Lower leg skin (tissue), 3 donors: ENCODE measurements at regions not wholly inside any gene's neighbourhood (a gene's known extent, or its start where the extent isn't known, plus 50 kb on each side); places are given as distances from the start of the nearest gene placed in this dataset.

Experiments used
- POLR2A ChIP-seq, 2 donors: fragments of 450-650 bp; IDR thresholded peaks; one replicate each; pipeline ENCODE4 v1.6.1; 2016 to 2017; ENCODE audit warnings: antibody characterized with exemption in 2 of 2, mild to moderate bottlenecking in 1 of 2, moderate library complexity in 1 of 2
- TF ChIP-seq, protein P1 (sequence below), 3 donors: fragments of 450-650 bp; IDR thresholded peaks; one replicate each; pipeline ENCODE4 v1.5.1; 2016; ENCODE audit warnings: antibody characterized with exemption in 3 of 3, mild to moderate bottlenecking in 3 of 3, moderate library complexity in 2 of 3

DNA sequence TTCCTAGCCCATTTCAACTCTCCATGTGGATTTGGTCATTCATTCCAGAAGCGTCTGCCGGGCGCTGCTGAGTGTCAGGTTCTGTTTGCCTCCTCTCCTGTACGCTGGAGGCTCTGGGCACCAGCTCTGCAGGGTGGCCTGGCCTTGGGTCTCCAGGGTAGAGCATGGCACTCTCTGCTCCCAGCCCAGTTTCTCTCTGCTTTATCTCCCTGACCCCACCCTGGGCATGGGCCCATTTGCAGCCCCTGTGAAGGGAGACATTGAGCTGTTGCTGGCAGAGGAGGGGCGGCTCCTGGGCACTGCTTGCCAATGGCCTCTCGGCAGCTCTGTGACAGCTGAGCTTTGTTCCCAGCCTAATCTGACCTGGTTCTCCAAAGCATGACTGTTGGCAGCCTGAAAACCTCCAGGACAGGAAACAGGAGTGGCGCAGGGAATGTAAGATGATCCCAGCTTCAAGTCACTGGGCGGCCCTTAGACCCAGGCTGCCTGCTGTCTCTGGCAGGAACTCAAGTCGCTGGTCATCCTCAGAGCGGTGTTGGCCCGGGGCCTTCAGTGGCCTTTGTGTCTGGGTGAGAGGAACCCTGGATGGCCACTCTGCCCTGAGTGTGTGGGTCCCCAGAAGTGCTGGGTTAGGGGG lies 146.8 kb downstream of the SEC14L1 start:
- TF ChIP-seq, protein P1, sequence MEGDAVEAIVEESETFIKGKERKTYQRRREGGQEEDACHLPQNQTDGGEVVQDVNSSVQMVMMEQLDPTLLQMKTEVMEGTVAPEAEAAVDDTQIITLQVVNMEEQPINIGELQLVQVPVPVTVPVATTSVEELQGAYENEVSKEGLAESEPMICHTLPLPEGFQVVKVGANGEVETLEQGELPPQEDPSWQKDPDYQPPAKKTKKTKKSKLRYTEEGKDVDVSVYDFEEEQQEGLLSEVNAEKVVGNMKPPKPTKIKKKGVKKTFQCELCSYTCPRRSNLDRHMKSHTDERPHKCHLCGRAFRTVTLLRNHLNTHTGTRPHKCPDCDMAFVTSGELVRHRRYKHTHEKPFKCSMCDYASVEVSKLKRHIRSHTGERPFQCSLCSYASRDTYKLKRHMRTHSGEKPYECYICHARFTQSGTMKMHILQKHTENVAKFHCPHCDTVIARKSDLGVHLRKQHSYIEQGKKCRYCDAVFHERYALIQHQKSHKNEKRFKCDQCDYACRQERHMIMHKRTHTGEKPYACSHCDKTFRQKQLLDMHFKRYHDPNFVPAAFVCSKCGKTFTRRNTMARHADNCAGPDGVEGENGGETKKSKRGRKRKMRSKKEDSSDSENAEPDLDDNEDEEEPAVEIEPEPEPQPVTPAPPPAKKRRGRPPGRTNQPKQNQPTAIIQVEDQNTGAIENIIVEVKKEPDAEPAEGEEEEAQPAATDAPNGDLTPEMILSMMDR (IDR thresholded peaks at IDR 0.05): no peak
- TF ChIP-seq POLR2A (IDR thresholded peaks at IDR 0.05): no peak
